GM04504 (cell line): ENCODE measurements at regions not wholly inside any gene's neighbourhood (a gene's known extent, or its start where the extent isn't known, plus 50 kb on each side); places are given as distances from the start of the nearest gene placed in this dataset.
A peak's percentile ranks its signal among the peaks of the same experiment; 100 is the strongest.
"Not testable (repeated sequence)": the region's sequence is repeated elsewhere in the genome, so short reads cannot be mapped to it uniquely, and the experiment has no call there.

ENCODE experiments used
- DNase-seq: peaks from one replicate; pipeline ENCODE4 v3.0.0-alpha.2; 2012; ENCODE audit warnings: low read depth

GRCh38 chr6:130494729-130495128 lies 128.9 kb downstream of the TMEM200A start:
- no peak for DNase-seq

- peak; percentile 88 for DNase-seq
Observed at GRCh38 chr6:130500693-130501092, 134.9 kb downstream of the TMEM200A start.

- DNase-seq = peak; percentile 40
Observed at GRCh38 chr6:130503146-130503545, 137.3 kb downstream of the TMEM200A start.

- DNase-seq = no peak
Observed at GRCh38 chr6:130505808-130506598, 140.2 kb downstream of the TMEM200A start.

GRCh38 chr6:130507005-130507665 lies 141.3 kb downstream of the TMEM200A start:
- not testable (repeated sequence) for DNase-seq

- no peak for DNase-seq
Observed at GRCh38 chr6:130507666-130508028, 141.8 kb downstream of the TMEM200A start.

- peak; percentile 41 for DNase-seq
Observed at GRCh38 chr6:130513770-130514169, 148.0 kb downstream of the TMEM200A start.

GRCh38 chr6:130514712-130515111 lies 148.9 kb downstream of the TMEM200A start:
- no peak for DNase-seq

GRCh38 chr6:130515306-130515705 lies 149.5 kb downstream of the TMEM200A start:
- no peak for DNase-seq

- no peak for DNase-seq
Observed at GRCh38 chr6:130516604-130517003, 150.8 kb downstream of the TMEM200A start.

GRCh38 chr6:130517444-130517931 lies 151.7 kb downstream of the TMEM200A start:
- no peak for DNase-seq

GRCh38 chr6:130518588-130518987 lies 152.8 kb downstream of the TMEM200A start:
- DNase-seq = no peak

- DNase-seq = peak; percentile 31
Observed at GRCh38 chr6:130520221-130520620, 154.4 kb downstream of the TMEM200A start.

GRCh38 chr6:130520801-130521200 lies 155.0 kb downstream of the TMEM200A start:
- DNase-seq = no peak

- DNase-seq = no peak
Observed at GRCh38 chr6:130524552-130524951, 158.7 kb downstream of the TMEM200A start.

GRCh38 chr6:130525408-130525807 lies 159.6 kb downstream of the TMEM200A start:
- no peak for DNase-seq

GRCh38 chr6:130526466-130526865 lies 160.6 kb downstream of the TMEM200A start:
- DNase-seq = no peak

GRCh38 chr6:130527173-130527572 lies 161.4 kb downstream of the TMEM200A start:
- no peak for DNase-seq

GRCh38 chr6:130529569-130530149 lies 163.8 kb downstream of the TMEM200A start:
- no peak for DNase-seq

- DNase-seq = no peak
Observed at GRCh38 chr6:130534627-130535026, 168.8 kb downstream of the TMEM200A start.

- DNase-seq = no peak
Observed at GRCh38 chr6:130535242-130535641, 169.4 kb downstream of the TMEM200A start.

- no peak for DNase-seq
Observed at GRCh38 chr6:130537447-130537846, 171.6 kb downstream of the TMEM200A start.

GRCh38 chr6:130547723-130548122 lies 181.9 kb downstream of the TMEM200A start:
- DNase-seq = no peak
